GM20431 (cell line): ENCODE measurements at regions not wholly inside any gene's neighbourhood (a gene's known extent, or its start where the extent isn't known, plus 50 kb on each side); places are given as distances from the start of the nearest gene placed in this dataset.
"Not testable (repeated sequence)": the region's sequence is repeated elsewhere in the genome, so short reads cannot be mapped to it uniquely, and the experiment has no call there.

Experiments
- in situ Hi-C: fragments of 300-500 bp; cut with MseI, MboI; formaldehyde crosslinking; loops from one replicate; pipeline ENCODE4 v1.15.0; 2020; ENCODE audit warnings: low sequenced_read_pairs; ENCODE audit not compliant: unreplicated experiment

- in situ Hi-C loops: not testable (repeated sequence)
These were observed 363.4 kb upstream of the MDFIC2 start for GRCh38 chr3:70675810-70676209.

GRCh38 chr3:70658513-70659310, 346.3 kb upstream of the MDFIC2 start:
- in situ Hi-C loops: no loop called here

- in situ Hi-C loops: no loop called here
These were observed 345.0 kb upstream of the MDFIC2 start for GRCh38 chr3:70657454-70657853.

GRCh38 chr3:70647823-70648222, 335.4 kb upstream of the MDFIC2 start:
- in situ Hi-C loops: no loop called here

- in situ Hi-C loops: no loop called here
These were observed 334.7 kb upstream of the MDFIC2 start for GRCh38 chr3:70647094-70647493.

GRCh38 chr3:70646635-70647034, 334.2 kb upstream of the MDFIC2 start:
- in situ Hi-C loops: no loop called here

GRCh38 chr3:70640481-70640880, 328.0 kb upstream of the MDFIC2 start:
- in situ Hi-C loops: no loop called here

- in situ Hi-C loops: no loop called here
These were observed 322.9 kb upstream of the MDFIC2 start for GRCh38 chr3:70635301-70635700.

GRCh38 chr3:70631716-70632307, 319.4 kb upstream of the MDFIC2 start:
- in situ Hi-C loops: no loop called here

- in situ Hi-C loops: no loop called here
These were observed 309.0 kb upstream of the MDFIC2 start for GRCh38 chr3:70621451-70621850.

- in situ Hi-C loops: no loop called here
These were observed 308.5 kb upstream of the MDFIC2 start for GRCh38 chr3:70620956-70621355.

- in situ Hi-C loops: no loop called here
These were observed 307.9 kb upstream of the MDFIC2 start for GRCh38 chr3:70620367-70620766.

GRCh38 chr3:70618151-70618550, 305.7 kb upstream of the MDFIC2 start:
- in situ Hi-C loops: no loop called here

- in situ Hi-C loops: not testable (repeated sequence)
These were observed 304.9 kb upstream of the MDFIC2 start for GRCh38 chr3:70617349-70617748.

- in situ Hi-C loops: no loop called here
These were observed 302.8 kb upstream of the MDFIC2 start for GRCh38 chr3:70615286-70615685.

- in situ Hi-C loops: no loop called here
These were observed 301.7 kb upstream of the MDFIC2 start for GRCh38 chr3:70614111-70614510.

- in situ Hi-C loops: no loop called here
These were observed 300.5 kb upstream of the MDFIC2 start for GRCh38 chr3:70612920-70613319.

- in situ Hi-C loops: not testable (repeated sequence)
These were observed 299.3 kb upstream of the MDFIC2 start for GRCh38 chr3:70611667-70612277.

- in situ Hi-C loops: no loop called here
These were observed 296.0 kb upstream of the MDFIC2 start for GRCh38 chr3:70608434-70608833.

- in situ Hi-C loops: no loop called here
These were observed 295.0 kb upstream of the MDFIC2 start for GRCh38 chr3:70607469-70607868.

GRCh38 chr3:70606018-70606417, 293.6 kb upstream of the MDFIC2 start:
- in situ Hi-C loops: no loop called here
